GM06990 (cell line): ENCODE measurements at regions not wholly inside any gene's neighbourhood (a gene's known extent, or its start where the extent isn't known, plus 50 kb on each side); places are given as distances from the start of the nearest gene placed in this dataset.

Source experiments
- DNase-seq: peaks from one replicate; pipeline ENCODE4 v3.0.0-alpha.2; 2011; ENCODE audit not compliant: insufficient read length; ENCODE audit errors: extremely low read depth
- H3K27me3 ChIP-seq: replicated peaks from 2 replicates; pipeline ENCODE4 v1.6.0; 2011; ENCODE audit warnings: low read length; ENCODE audit not compliant: control insufficient read depth, insufficient read depth
- H3K36me3 ChIP-seq: 2 replicates; pipeline ENCODE4 v1.5.1; 2011; ENCODE audit warnings: low read length; ENCODE audit not compliant: control insufficient read depth, insufficient read depth
- H3K4me3 ChIP-seq: replicated peaks from 2 replicates; pipeline ENCODE4 v1.5.1; 2011; ENCODE audit warnings: low read depth, mild to moderate bottlenecking, control low read depth, low read length
- CTCF ChIP-seq: IDR thresholded peaks from 2 replicates; pipeline ENCODE4 v1.5.1; 2011; ENCODE audit warnings: low read length, control low read depth, mild to moderate bottlenecking, inconsistent platforms; ENCODE audit not compliant: insufficient read depth, poor library complexity, severe bottlenecking

GRCh38 chr2:145070703-145071102 lies 550.8 kb upstream of the ZEB2 start:
- DNase-seq = no peak
- Histone ChIP-seq H3K4me3 (no peak overlapping the region), H3K36me3 (no peaks in the 10 kb centered on the region), H3K27me3 (no peaks in the 10 kb centered on the region)
- TF ChIP-seq CTCF = no peak

- H3K27me3 ChIP-seq = no peaks in the 10 kb centered on the region
- TF ChIP-seq CTCF = no peak
Measured at GRCh38 chr2:145068509-145068908, 548.6 kb upstream of the ZEB2 start.

GRCh38 chr2:145067549-145068030 lies 547.7 kb upstream of the ZEB2 start:
- Histone ChIP-seq H3K4me3 (no peak overlapping the region), H3K27me3 (no peaks in the 10 kb centered on the region), H3K36me3 (no peaks in the 10 kb centered on the region)
- no peak for DNase-seq
- no peak for TF ChIP-seq CTCF

More at GRCh38 chr2:145068509-145068908, 548.6 kb upstream of the ZEB2 start:
- Histone ChIP-seq H3K4me3 (no peak overlapping the region), H3K36me3 (no peaks in the 10 kb centered on the region)
- no peak for DNase-seq

GRCh38 chr2:145066856-145067548 lies 547.1 kb upstream of the ZEB2 start:
- no peak for TF ChIP-seq CTCF
- Histone ChIP-seq H3K4me3 (no peak overlapping the region), H3K36me3 (no peaks in the 10 kb centered on the region), H3K27me3 (no peaks in the 10 kb centered on the region)
- no peak for DNase-seq

GRCh38 chr2:145066151-145066661 lies 546.3 kb upstream of the ZEB2 start:
- Histone ChIP-seq H3K36me3 (no peaks in the 10 kb centered on the region), H3K4me3 (no peak overlapping the region), H3K27me3 (no peaks in the 10 kb centered on the region)
- no peak for TF ChIP-seq CTCF
- DNase-seq = no peak
